ENCODE measurements at regions not wholly inside any gene's neighbourhood (a gene's known extent, or its start where the extent isn't known, plus 50 kb on each side); places are given as distances from the start of the nearest gene placed in this dataset.

DNA sequence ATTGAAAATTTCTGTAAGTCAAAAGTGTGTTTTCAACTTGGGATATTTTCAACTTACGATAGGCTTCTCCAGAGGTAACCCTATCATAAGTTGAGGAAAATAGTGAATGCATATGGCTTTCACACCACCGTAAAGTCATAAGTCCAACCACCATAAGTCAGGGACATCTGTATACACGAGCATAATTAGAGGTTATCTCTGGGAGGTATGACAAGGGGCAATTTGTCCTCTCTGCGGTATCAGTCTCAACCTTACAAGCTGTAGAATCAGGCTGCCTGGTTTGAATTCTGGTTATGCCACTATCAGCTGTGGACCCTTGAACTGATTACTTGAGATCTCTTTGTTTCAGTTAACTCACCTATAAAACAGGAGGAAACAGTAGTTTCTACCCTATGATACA, 202.9 kb upstream of the JARID2 start:
- TF ChIP-seq EP300 (IDR thresholded peaks at IDR 0.05; ENCODE audit: borderline replicate concordance in 1 of 2, low read depth in 1 of 2, low read length in 1 of 2) (no peak), MAX (IDR thresholded peaks at IDR 0.05; ENCODE audit: low read depth) (no peak), EZH2phosphoT487 (IDR thresholded peaks at IDR 0.05; ENCODE audit: borderline replicate concordance, low read depth) (no peak), RAD21 (IDR thresholded peaks at IDR 0.05; ENCODE audit: low read length) (no peak), MXI1 (IDR thresholded peaks at IDR 0.05; ENCODE audit: low read depth, low read length) (no peak), SIN3A (IDR thresholded peaks at IDR 0.05; ENCODE audit: borderline replicate concordance, low read depth, low read length) (no peak), SMC3 (IDR thresholded peaks at IDR 0.05; ENCODE audit: low read depth, low read length) (no peak), POLR2AphosphoS5 (IDR thresholded peaks at IDR 0.05; ENCODE audit: low read depth, low read length) (no peak)
- TF ChIP-seq, protein P1, sequence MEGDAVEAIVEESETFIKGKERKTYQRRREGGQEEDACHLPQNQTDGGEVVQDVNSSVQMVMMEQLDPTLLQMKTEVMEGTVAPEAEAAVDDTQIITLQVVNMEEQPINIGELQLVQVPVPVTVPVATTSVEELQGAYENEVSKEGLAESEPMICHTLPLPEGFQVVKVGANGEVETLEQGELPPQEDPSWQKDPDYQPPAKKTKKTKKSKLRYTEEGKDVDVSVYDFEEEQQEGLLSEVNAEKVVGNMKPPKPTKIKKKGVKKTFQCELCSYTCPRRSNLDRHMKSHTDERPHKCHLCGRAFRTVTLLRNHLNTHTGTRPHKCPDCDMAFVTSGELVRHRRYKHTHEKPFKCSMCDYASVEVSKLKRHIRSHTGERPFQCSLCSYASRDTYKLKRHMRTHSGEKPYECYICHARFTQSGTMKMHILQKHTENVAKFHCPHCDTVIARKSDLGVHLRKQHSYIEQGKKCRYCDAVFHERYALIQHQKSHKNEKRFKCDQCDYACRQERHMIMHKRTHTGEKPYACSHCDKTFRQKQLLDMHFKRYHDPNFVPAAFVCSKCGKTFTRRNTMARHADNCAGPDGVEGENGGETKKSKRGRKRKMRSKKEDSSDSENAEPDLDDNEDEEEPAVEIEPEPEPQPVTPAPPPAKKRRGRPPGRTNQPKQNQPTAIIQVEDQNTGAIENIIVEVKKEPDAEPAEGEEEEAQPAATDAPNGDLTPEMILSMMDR (IDR thresholded peaks at IDR 0.05): no peak
- TF ChIP-seq, protein P2, sequence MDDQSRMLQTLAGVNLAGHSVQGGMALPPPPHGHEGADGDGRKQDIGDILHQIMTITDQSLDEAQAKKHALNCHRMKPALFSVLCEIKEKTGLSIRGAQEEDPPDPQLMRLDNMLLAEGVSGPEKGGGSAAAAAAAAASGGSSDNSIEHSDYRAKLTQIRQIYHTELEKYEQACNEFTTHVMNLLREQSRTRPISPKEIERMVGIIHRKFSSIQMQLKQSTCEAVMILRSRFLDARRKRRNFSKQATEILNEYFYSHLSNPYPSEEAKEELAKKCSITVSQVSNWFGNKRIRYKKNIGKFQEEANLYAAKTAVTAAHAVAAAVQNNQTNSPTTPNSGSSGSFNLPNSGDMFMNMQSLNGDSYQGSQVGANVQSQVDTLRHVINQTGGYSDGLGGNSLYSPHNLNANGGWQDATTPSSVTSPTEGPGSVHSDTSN (IDR thresholded peaks at IDR 0.05): no peak

All from SK-N-SH (cell line).